OCI-LY3 (cell line): ENCODE measurements at regions not wholly inside any gene's neighbourhood (a gene's known extent, or its start where the extent isn't known, plus 50 kb on each side); places are given as distances from the start of the nearest gene placed in this dataset.

ENCODE experiments used
- H2AFZ ChIP-seq: fragments of 200-600, 300-600 bp; shearing (Covaris generic); 2 replicates; pipeline ENCODE4 v1.6.0; 2014; ENCODE audit warnings: antibody characterized with exemption, low read depth, low read length
- H3K27ac ChIP-seq: fragments of 200-600, 300-600 bp; sonication (generic); 2 replicates; pipeline ENCODE4 v1.5.1; 2014; ENCODE audit warnings: mild to moderate bottlenecking, low read length, moderate library complexity, mixed read lengths
- H3K27me3 ChIP-seq: fragments of 200-600, 300-600 bp; sonication (generic); 2 replicates; pipeline ENCODE4 v1.6.1; 2014; ENCODE audit warnings: low read depth, low read length, mixed read lengths
- H3K36me3 ChIP-seq: fragments of 200-600, 300-600 bp; sonication (generic); replicated peaks from 2 replicates; pipeline ENCODE3; 2014; ENCODE audit warnings: low read depth, low read length, mixed read lengths
- H3K4me1 ChIP-seq: fragments of 300-600, 200-600 bp; sonication (generic); 2 replicates; pipeline ENCODE4 v1.6.1; 2014; ENCODE audit warnings: low read length, mixed read lengths
- H3K4me2 ChIP-seq: fragments of 200-600, 300-600 bp; sonication (generic); 2 replicates; pipeline ENCODE4 v1.6.1; 2014; ENCODE audit warnings: low read length, mixed read lengths
- H3K4me3 ChIP-seq: fragments of 300-600, 200-600 bp; sonication (generic); 2 replicates; pipeline ENCODE4 v1.5.1; 2014; ENCODE audit warnings: antibody characterized with exemption, mild to moderate bottlenecking, low read length, moderate library complexity
- H3K79me2 ChIP-seq: fragments of 300-600, 200-600 bp; shearing (Covaris generic); 2 replicates; pipeline ENCODE4 v1.6.1; 2014; ENCODE audit warnings: mild to moderate bottlenecking, low read length, mixed read lengths
- H3K9ac ChIP-seq: fragments of 300-600, 200-600 bp; shearing (Covaris generic); 2 replicates; pipeline ENCODE4 v1.6.0; 2014; ENCODE audit warnings: mild to moderate bottlenecking, low read length, moderate library complexity
- H3K9me3 ChIP-seq: fragments of 200-600, 300-600 bp; shearing (Covaris generic); 2 replicates; pipeline ENCODE4 v1.6.1; 2014; ENCODE audit warnings: low read length, mixed read lengths; ENCODE audit not compliant: insufficient read depth
- H4K20me1 ChIP-seq: fragments of 200-600, 300-600 bp; sonication (generic); 2 replicates; pipeline ENCODE4 v1.6.1; 2016; ENCODE audit warnings: low read length, mixed read lengths; ENCODE audit not compliant: insufficient read depth
- EZH2phosphoT487 ChIP-seq: fragments of 200-600 bp; shearing (Covaris generic); IDR thresholded peaks from 2 replicates; pipeline ENCODE4 v1.6.1; 2018; ENCODE audit warnings: antibody characterized with exemption, mixed run types, low read depth
- TF ChIP-seq, protein P1 (sequence below): fragments of 200-600, 300-600 bp; sonication (generic); IDR thresholded peaks from 2 replicates; pipeline ENCODE4 v1.5.1; 2014; ENCODE audit warnings: antibody characterized with exemption, low read length, low read depth

DNA sequence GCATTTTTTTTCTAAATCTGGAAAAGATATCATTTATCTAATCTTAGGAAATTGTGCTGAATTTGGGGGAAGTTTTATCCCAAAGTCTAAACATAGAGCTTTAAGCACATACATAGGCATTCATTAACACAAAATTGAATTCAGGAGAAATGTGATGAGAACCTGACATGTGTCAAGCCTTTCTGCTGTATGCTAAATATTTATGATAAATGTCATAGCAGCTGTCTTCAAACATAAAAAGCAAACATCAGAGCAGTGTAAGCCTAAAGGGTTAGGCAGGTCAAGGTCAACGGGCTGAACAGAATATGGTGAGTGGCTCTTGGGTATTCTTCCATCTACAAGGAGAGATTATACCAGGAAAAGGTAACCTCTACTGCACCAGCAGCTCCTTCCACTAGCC, 737.2 kb upstream of the ZNF608 start:
- Histone ChIP-seq H2AFZ (no peak overlapping the region), H3K4me1 (no peaks in the 10 kb centered on the region), H3K4me3 (no peak overlapping the region), H3K4me2 (no peak overlapping the region), H3K36me3 (no peaks in the 10 kb centered on the region), H3K27ac (no peak overlapping the region), H4K20me1 (no peaks in the 10 kb centered on the region), H3K27me3 (no peaks in the 10 kb centered on the region), H3K9me3 (no peaks in the 10 kb centered on the region), H3K79me2 (no peaks in the 10 kb centered on the region), H3K9ac (no peak overlapping the region)
- no peak for TF ChIP-seq EZH2phosphoT487
- TF ChIP-seq, protein P1, sequence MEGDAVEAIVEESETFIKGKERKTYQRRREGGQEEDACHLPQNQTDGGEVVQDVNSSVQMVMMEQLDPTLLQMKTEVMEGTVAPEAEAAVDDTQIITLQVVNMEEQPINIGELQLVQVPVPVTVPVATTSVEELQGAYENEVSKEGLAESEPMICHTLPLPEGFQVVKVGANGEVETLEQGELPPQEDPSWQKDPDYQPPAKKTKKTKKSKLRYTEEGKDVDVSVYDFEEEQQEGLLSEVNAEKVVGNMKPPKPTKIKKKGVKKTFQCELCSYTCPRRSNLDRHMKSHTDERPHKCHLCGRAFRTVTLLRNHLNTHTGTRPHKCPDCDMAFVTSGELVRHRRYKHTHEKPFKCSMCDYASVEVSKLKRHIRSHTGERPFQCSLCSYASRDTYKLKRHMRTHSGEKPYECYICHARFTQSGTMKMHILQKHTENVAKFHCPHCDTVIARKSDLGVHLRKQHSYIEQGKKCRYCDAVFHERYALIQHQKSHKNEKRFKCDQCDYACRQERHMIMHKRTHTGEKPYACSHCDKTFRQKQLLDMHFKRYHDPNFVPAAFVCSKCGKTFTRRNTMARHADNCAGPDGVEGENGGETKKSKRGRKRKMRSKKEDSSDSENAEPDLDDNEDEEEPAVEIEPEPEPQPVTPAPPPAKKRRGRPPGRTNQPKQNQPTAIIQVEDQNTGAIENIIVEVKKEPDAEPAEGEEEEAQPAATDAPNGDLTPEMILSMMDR, result no peak

DNA sequence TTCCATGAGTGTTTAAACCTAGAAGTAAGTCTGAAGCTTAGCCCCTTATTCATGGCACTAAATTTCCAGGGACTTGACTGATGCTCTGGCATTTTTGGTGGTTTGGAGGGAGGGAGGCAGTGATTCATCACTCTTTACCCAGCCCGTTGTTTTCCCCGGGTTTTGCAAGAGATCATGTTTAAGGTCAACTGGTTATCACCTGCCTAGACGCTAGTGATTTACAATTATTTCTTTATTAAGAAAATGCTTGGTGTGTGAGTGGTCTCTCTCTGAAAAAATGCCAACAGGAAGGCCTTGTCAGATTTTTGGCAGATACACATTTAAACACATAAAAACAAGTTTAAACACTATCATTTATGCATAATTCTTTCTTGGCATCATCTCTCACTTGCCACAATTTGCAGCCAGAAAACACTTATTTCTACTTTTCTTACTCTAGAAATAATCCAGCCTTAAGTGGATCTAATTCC, 737.9 kb upstream of the ZNF608 start:
- Histone ChIP-seq H3K27me3 (no peaks in the 10 kb centered on the region), H2AFZ (no peak overlapping the region), H3K9me3 (no peaks in the 10 kb centered on the region), H3K4me2 (no peak overlapping the region), H3K36me3 (no peaks in the 10 kb centered on the region), H3K79me2 (no peaks in the 10 kb centered on the region), H3K27ac (no peak overlapping the region), H4K20me1 (no peaks in the 10 kb centered on the region), H3K4me1 (no peaks in the 10 kb centered on the region), H3K9ac (no peak overlapping the region), H3K4me3 (no peak overlapping the region)
- TF ChIP-seq, protein P1, result no peak
- TF ChIP-seq EZH2phosphoT487, result no peak

DNA sequence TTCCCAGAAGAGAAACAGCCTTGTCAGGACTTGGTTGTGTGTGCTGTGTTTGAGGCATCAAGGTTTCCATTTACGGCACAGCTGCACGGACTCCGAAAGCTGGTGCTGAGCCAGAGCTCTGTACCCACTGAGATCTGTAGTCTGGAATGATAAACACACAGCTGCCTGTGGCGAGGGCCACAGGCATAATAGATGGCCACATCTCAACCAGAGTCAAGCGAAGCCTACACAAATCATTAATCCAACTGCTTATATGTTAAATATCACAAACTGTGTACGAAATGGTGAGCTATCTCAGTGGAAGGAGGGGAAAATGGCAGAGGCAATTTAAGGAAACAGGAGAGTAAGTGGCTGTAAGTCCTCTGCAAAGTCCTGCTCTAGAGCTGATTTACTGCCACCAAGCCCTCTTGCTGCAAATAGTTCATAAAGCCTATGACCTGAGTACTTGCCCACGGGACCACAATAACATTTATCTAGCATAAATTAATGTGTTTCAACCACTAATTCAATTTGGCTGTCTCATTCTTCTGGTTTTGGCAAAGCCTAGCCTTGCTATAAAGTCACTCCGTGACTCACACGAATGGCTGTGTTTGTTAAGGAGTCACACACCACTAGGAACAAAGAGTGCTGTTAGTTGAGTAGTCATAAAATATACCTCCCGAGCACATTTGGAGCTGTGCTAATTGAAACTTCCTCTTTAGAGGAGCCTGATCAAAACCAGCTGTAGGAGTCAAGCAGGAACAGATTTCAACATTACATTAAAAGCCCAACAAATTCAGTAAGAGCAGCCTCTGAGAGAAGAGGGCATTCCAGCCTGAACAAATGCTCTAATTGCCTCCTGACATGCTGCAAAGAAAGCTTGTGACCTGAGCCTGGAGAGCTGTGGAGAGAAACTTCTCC, 738.6 kb upstream of the ZNF608 start:
- H3K9me3 ChIP-seq, result no peaks in the 10 kb centered on the region
- no peaks in the 10 kb centered on the region for H3K27me3 ChIP-seq
- no peaks in the 10 kb centered on the region for H4K20me1 ChIP-seq
- no peak for TF ChIP-seq EZH2phosphoT487
- TF ChIP-seq, protein P1, result no peak
- H3K4me1 ChIP-seq, result no peaks in the 10 kb centered on the region
- H3K79me2 ChIP-seq, result no peaks in the 10 kb centered on the region
- H3K27ac ChIP-seq, result no peak overlapping the region
- no peaks in the 10 kb centered on the region for H3K36me3 ChIP-seq
- H3K9ac ChIP-seq, result no peak overlapping the region
- peak overlapping the region; percentile 20; the same call in 1 of the 2 replicates for H3K4me2 ChIP-seq
- no peak overlapping the region for H3K4me3 ChIP-seq
- H2AFZ ChIP-seq, result peak overlapping the region; percentile 65; the same call in 1 of the 2 replicates

DNA sequence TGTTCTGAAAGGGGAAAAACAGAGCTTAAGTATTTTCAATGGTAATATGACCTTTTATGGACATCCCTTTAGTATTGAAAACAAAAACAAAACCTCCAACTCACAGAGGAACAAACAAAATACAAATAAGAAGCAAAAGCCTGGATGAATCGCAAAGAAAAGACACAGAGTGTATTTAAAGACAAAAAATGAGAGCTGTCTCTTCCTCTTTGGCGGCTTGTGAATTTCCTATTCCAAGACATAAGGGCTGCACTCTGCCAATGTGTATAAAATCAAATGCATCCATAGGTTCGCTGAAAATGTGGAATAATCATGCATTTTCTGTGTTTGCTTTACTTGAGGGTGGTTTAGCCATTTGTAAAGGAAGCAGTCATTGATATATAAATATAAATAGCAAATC, 739.3 kb upstream of the ZNF608 start:
- Histone ChIP-seq H3K27ac (no peak overlapping the region), H4K20me1 (no peaks in the 10 kb centered on the region), H3K4me1 (no peaks in the 10 kb centered on the region), H2AFZ (no peak overlapping the region), H3K4me2 (no peak overlapping the region), H3K4me3 (no peak overlapping the region), H3K36me3 (no peaks in the 10 kb centered on the region), H3K27me3 (no peaks in the 10 kb centered on the region), H3K9ac (no peak overlapping the region), H3K9me3 (no peaks in the 10 kb centered on the region), H3K79me2 (no peaks in the 10 kb centered on the region)
- TF ChIP-seq EZH2phosphoT487, result no peak
- TF ChIP-seq, protein P1, result no peak
